ENCODE measurements at regions not wholly inside any gene's neighbourhood (a gene's known extent, or its start where the extent isn't known, plus 50 kb on each side); places are given as distances from the start of the nearest gene placed in this dataset.

- no peak for TF ChIP-seq POLR2AphosphoS2 (conservative IDR thresholded peaks at IDR 0.05; ENCODE audit: low read length)
- TF ChIP-seq RAD21 (conservative IDR thresholded peaks at IDR 0.05 in 1 of 2, IDR thresholded peaks at IDR 0.05 in 1 of 2) = no peak
- TF ChIP-seq CTCF (IDR thresholded peaks at IDR 0.05) = no peak
- TF ChIP-seq ZSCAN20 (CRISPR knock-in tag; IDR thresholded peaks at IDR 0.05) = no peak
- TF ChIP-seq POLR2A (IDR thresholded peaks at IDR 0.05; ENCODE audit: low read length) = no peak
- TF ChIP-seq PBX3 (IDR thresholded peaks at IDR 0.05) = no peak
- TF ChIP-seq CHD4 (IDR thresholded peaks at IDR 0.05; ENCODE audit: borderline replicate concordance) = no peak
- TF ChIP-seq CEBPB (IDR thresholded peaks at IDR 0.05) = no peak
- no peak for TF ChIP-seq EP300 (IDR thresholded peaks at IDR 0.05)
- no peak for TF ChIP-seq RNF2 (IDR thresholded peaks at IDR 0.05; ENCODE audit: borderline replicate concordance, low read depth)
Observed at GRCh38 chr3:188978421-188979171, 193.2 kb upstream of the TPRG1 start.

Data from A549 (cell line).